Pancreas (tissue), 10 donors: ENCODE measurements at regions not wholly inside any gene's neighbourhood (a gene's known extent, or its start where the extent isn't known, plus 50 kb on each side); places are given as distances from the start of the nearest gene placed in this dataset.

ENCODE experiments used
- ATAC-seq, 4 donors: fragments of 200-7000 bp; cut with Tn5 transposase; one replicate each; pipeline versions ENCODE4 v1.8.0 to v1.9.1; 2020; ENCODE audit warnings: mild to moderate bottlenecking in 4 of 4, moderate library complexity in 4 of 4
- DNase-seq, 6 donors: peaks; one replicate each; pipeline ENCODE4 v3.0.0-alpha.2; 2020
- FAIRE-seq: peaks from 2 replicates; lab custom pipeline; 2012; peaks lifted over from hg19 to GRCh38; lab: Jason Lieb, UNC
- H3K27ac ChIP-seq, 4 donors: fragments of 200-600 bp; sonication (generic); 1 replicate in 3 of 4; 2 replicates in 1 of 4; pipeline versions ENCODE4 v1.5.0 to v1.8.0; 2020
- H3K27me3 ChIP-seq, 4 donors: fragments of 200-600 bp; one replicate each; pipeline ENCODE4 v1.8.0; 2021
- H3K36me3 ChIP-seq, 3 donors: fragments of 200-600 bp; sonication (generic) in 1 of 3; one replicate each; pipeline versions ENCODE4 v1.5.0 to v1.8.0; 2020 to 2021
- H3K4me1 ChIP-seq, 3 donors: fragments of 200-600 bp; one replicate each; pipeline ENCODE4 v1.8.0; 2021
- H3K4me3 ChIP-seq, 4 donors: fragments of 200-600 bp; sonication (generic) in 2 of 4; one replicate each; pipeline versions ENCODE4 v1.5.0 to v1.8.0; 2020 to 2021
- H3K9me3 ChIP-seq, 4 donors: fragments of 200-600 bp; one replicate each; pipeline ENCODE4 v1.8.0; 2021
- WGBS, 2 donors: extraction: QIAGEN DNeasy Blood & Tissue Kit; methylation state at CpG; one replicate each; pipeline ENCODE4 v1.1.7; 2013; 5-methylcytosine and 5-hydroxymethylcytosine counted together
- intact Hi-C, 3 donors: fragments of 100-400 bp; cut with DNase I; formaldehyde crosslinking; loops; one replicate each; pipeline versions ENCODE4 v1.11.1 to v1.14.2; 2022
- TF ChIP-seq, protein P1 (sequence below), 4 donors: fragments of 200-600 bp; sonication (generic) in 3 of 4; IDR thresholded peaks; one replicate each; pipeline versions ENCODE4 v1.5.0 to v1.8.0; 2021; ENCODE audit warnings: antibody characterized with exemption in 4 of 4
- donor health status: healthy with polysubstance abuse.
- donor health status: DM: no; HTN: no; CAD: no; lungs with moderate emphysema.
- donor health status: DM: no; HTN: no; CAD: no.
- donor health status: control.
- donor health status: control.
- donor health status: Bipolar disorder and iron deficiency.
- donor health status: DM: yes; HTN: yes; CAD: no.
- donor health status: DM: no; HTN: no; CAD: no.
- donor health status: DM: no; HTN: no; CAD: no.
- donor health status: DM: yes; HTN: yes; CAD: no.

DNA sequence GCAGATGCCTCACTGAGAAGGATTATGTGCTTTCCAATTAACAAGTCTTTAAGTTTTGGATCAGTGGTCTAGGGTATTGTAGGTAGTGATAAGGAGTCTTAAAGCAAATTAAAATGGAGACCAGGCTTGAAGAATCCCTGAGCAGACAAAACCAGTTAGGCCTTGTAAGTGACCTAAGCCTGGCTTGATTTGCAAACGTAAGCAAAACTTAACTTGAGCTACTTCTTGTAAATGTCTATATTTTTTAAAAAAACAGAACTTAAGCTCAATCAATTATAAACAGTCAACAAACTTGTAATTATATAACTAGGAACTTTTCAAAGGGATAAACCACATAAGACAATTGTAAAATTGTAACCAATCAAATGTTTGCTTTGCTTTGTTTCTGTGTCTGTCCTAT, 72.7 kb upstream of the NALF2 start:
- no peaks in the 10 kb centered on the region for H3K9me3 ChIP-seq
- no peak overlapping the region for H3K4me3 ChIP-seq
- H3K36me3 ChIP-seq, result no peaks in the 10 kb centered on the region
- 52 to 61% methylated on average over 1 of the region's 1 CpG for WGBS, 2 donors
- TF ChIP-seq, protein P1, sequence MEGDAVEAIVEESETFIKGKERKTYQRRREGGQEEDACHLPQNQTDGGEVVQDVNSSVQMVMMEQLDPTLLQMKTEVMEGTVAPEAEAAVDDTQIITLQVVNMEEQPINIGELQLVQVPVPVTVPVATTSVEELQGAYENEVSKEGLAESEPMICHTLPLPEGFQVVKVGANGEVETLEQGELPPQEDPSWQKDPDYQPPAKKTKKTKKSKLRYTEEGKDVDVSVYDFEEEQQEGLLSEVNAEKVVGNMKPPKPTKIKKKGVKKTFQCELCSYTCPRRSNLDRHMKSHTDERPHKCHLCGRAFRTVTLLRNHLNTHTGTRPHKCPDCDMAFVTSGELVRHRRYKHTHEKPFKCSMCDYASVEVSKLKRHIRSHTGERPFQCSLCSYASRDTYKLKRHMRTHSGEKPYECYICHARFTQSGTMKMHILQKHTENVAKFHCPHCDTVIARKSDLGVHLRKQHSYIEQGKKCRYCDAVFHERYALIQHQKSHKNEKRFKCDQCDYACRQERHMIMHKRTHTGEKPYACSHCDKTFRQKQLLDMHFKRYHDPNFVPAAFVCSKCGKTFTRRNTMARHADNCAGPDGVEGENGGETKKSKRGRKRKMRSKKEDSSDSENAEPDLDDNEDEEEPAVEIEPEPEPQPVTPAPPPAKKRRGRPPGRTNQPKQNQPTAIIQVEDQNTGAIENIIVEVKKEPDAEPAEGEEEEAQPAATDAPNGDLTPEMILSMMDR (IDR thresholded peaks at IDR 0.05), result no peak
- no peak for DNase-seq
- peaks cover 0 to 23% (median 9%) of the 10 kb centered on the region in 4 donors for H3K27me3 ChIP-seq
- intact Hi-C loops, result no loop called here
- no peak overlapping the region for H3K27ac ChIP-seq
- FAIRE-seq, result no peak
- no peaks in the 10 kb centered on the region for H3K4me1 ChIP-seq
- no peak for ATAC-seq

- Histone ChIP-seq H3K27me3 (peaks cover 0 to 29% (median 9%) of the 10 kb centered on the region in 4 donors), H3K4me1 (no peaks in the 10 kb centered on the region), H3K9me3 (no peaks in the 10 kb centered on the region), H3K4me3 (no peak overlapping the region), H3K36me3 (no peaks in the 10 kb centered on the region), H3K27ac (no peak overlapping the region)
- no peak for DNase-seq
- intact Hi-C loops, result no loop called here
- TF ChIP-seq, protein P1 (IDR thresholded peaks at IDR 0.05), result no peak
- WGBS, 2 donors, result 39 to 54% methylated on average over 2 of the region's 2 CpGs
- no peak for ATAC-seq
- FAIRE-seq, result no peak
These were observed 73.3 kb upstream of the NALF2 start for GRCh38 chrX:69430785-69431184.

DNA sequence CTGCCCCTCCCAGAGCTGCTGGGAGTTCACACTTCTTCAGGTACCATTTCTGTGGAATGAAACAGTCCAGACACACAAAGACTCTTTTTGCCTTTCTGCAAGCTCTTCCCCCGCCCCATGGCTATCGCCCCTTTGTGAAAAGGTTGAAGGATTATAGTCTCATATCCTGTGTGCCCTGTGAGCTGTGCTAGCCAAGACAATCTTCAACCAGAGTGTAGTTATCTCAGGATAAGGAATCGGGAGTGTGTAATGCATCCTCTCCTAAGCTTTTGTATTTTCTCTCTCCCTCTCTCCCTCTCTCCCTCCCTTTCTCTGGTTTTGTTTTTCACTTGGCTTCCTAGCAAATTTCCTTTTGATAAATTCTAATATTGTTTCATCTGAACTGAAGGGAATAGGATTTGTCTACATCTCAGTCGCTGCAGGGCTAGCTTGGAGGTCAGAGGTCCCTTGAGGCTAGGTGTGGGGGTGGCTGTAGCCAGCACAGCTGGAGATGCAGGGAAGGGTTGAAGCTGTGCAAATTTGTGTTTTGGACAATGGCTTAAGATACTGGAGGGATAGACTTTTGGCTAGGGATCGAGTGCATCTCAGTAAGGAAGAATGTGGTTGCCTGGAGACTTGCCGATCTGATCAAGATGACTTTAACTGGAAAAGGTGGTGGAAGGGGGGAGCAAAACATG, 74.6 kb upstream of the NALF2 start:
- ATAC-seq, result no peak
- 22 to 37% methylated on average over 6 of the region's 6 CpGs for WGBS, 2 donors
- no peak for DNase-seq
- H3K27me3 ChIP-seq, result peaks cover 0 to 32% (median 9%) of the 10 kb centered on the region in 4 donors
- H3K4me3 ChIP-seq, result no peak overlapping the region
- H3K36me3 ChIP-seq, result no peaks in the 10 kb centered on the region
- H3K9me3 ChIP-seq, result no peaks in the 10 kb centered on the region
- no peak overlapping the region for H3K27ac ChIP-seq
- TF ChIP-seq, protein P1 (IDR thresholded peaks at IDR 0.05), result no peak
- H3K4me1 ChIP-seq, result no peaks in the 10 kb centered on the region
- intact Hi-C loops, result no loop called here
- no peak for FAIRE-seq

GRCh38 chrX:69428216-69428615, 75.9 kb upstream of the NALF2 start:
- no peaks in the 10 kb centered on the region for H3K36me3 ChIP-seq
- no peaks in the 10 kb centered on the region for H3K4me1 ChIP-seq
- intact Hi-C loops, result no loop called here
- no peak overlapping the region for H3K27ac ChIP-seq
- TF ChIP-seq, protein P1 (IDR thresholded peaks at IDR 0.05), result no peak
- peaks cover 0 to 32% (median 9%) of the 10 kb centered on the region in 4 donors for H3K27me3 ChIP-seq
- FAIRE-seq, result no peak
- no peak for ATAC-seq
- WGBS, 2 donors, result 33 to 68% methylated on average over 2 of the region's 2 CpGs
- no peak overlapping the region for H3K4me3 ChIP-seq
- no peak for DNase-seq
- H3K9me3 ChIP-seq, result no peaks in the 10 kb centered on the region

DNA sequence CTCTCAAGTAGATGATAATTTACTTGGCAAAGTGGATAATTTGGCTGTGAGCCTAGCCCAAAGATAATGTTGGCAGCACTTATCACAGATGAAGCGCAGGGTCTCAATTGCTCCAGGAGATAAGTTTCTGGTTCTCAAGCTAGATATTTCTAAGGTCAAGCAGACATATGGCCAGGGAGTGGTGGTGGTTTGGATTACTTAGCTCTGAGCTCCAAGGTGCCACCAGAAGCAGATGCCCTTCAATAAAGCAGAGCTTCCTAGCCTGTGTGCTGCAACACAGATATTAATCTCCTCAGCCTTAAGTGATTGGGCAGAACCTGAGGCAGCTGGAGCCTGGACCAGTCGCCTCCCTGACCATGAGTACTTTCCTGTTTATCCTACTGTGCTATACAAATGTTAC, 79.2 kb upstream of the NALF2 start:
- Histone ChIP-seq H3K36me3 (no peaks in the 10 kb centered on the region), H3K4me1 (no peaks in the 10 kb centered on the region), H3K27me3 (peaks cover 0 to 27% (median 5%) of the 10 kb centered on the region in 4 donors), H3K27ac (no peak overlapping the region), H3K9me3 (no peaks in the 10 kb centered on the region), H3K4me3 (no peak overlapping the region)
- DNase-seq (no peak), ATAC-seq (no peak), FAIRE-seq (no peak)
- intact Hi-C loops, result no loop called here
- WGBS, 2 donors, result 36 to 57% methylated on average over 2 of the region's 2 CpGs
- TF ChIP-seq, protein P1 (IDR thresholded peaks at IDR 0.05), result no peak
